Smooth muscle cell (in vitro differentiated cells): ENCODE measurements at regions not wholly inside any gene's neighbourhood (a gene's known extent, or its start where the extent isn't known, plus 50 kb on each side); places are given as distances from the start of the nearest gene placed in this dataset.

Source experiments
- DNase-seq: peaks from one replicate; lab custom pipeline; 2025; ENCODE audit not compliant: unreplicated experiment; lab: John Stamatoyannopoulos, UW
- H2AFZ ChIP-seq: fragments of 200-600 bp; sonication (generic); 2 replicates; pipeline ENCODE4 v1.6.0; 2016; ENCODE audit warnings: antibody characterized with exemption, low read depth, mild to moderate bottlenecking
- H3F3A ChIP-seq: fragments of 200-600 bp; sonication (generic); 2 replicates; pipeline ENCODE4 v1.6.0; 2017; ENCODE audit warnings: antibody characterized with exemption, low read depth
- H3K27ac ChIP-seq: fragments of 200-600 bp; sonication (generic); 2 replicates; pipeline ENCODE4 v1.5.1; 2016; ENCODE audit warnings: low read depth, mild to moderate bottlenecking
- H3K27me3 ChIP-seq: fragments of 200-600 bp; sonication (generic); 2 replicates; pipeline ENCODE4 v1.6.1; 2016; ENCODE audit warnings: low read depth, mild to moderate bottlenecking
- H3K36me3 ChIP-seq: fragments of 200-600 bp; sonication (generic); 2 replicates; pipeline ENCODE4 v1.5.1; 2016; ENCODE audit warnings: low read depth
- H3K4me1 ChIP-seq: fragments of 200-600 bp; sonication (generic); 2 replicates; pipeline ENCODE4 v1.5.1; 2016; ENCODE audit warnings: low read depth
- H3K4me2 ChIP-seq: fragments of 200-600 bp; sonication (generic); 2 replicates; pipeline ENCODE4 v1.6.0; 2016; ENCODE audit warnings: mild to moderate bottlenecking
- H3K4me3 ChIP-seq: fragments of 200-600 bp; sonication (generic); 2 replicates; pipeline ENCODE4 v1.5.1; 2016; ENCODE audit warnings: mild to moderate bottlenecking
- H3K79me2 ChIP-seq: fragments of 200-600 bp; sonication (generic); 2 replicates; pipeline ENCODE4 v1.6.0; 2016; ENCODE audit warnings: low read depth, mild to moderate bottlenecking
- H3K9ac ChIP-seq: fragments of 200-600 bp; sonication (generic); 2 replicates; pipeline ENCODE4 v1.6.0; 2016; ENCODE audit warnings: low read depth
- H3K9me3 ChIP-seq: fragments of 200-600 bp; sonication (generic); replicated peaks from 2 replicates; pipeline ENCODE4 v1.5.1; 2016; ENCODE audit warnings: low read depth
- H4K20me1 ChIP-seq: fragments of 200-600 bp; sonication (generic); 2 replicates; pipeline ENCODE4 v1.6.0; 2016; ENCODE audit warnings: low read depth
- WGBS: methylation state at CpG from one replicate; pipeline ENCODE4 v1.1.7; 2016; ENCODE audit warnings: low lambda C conversion rate; 5-methylcytosine and 5-hydroxymethylcytosine counted together
- TF ChIP-seq, protein P1 (sequence below): fragments of 200-600 bp; sonication (generic); IDR thresholded peaks from 2 replicates; pipeline ENCODE4 v1.5.1; 2017; ENCODE audit warnings: borderline replicate concordance, mild to moderate bottlenecking, antibody characterized with exemption; ENCODE audit not compliant: insufficient read depth, poor library complexity, severe bottlenecking

- H3K79me2 ChIP-seq: no peaks in the 10 kb centered on the region
- TF ChIP-seq, protein P1, sequence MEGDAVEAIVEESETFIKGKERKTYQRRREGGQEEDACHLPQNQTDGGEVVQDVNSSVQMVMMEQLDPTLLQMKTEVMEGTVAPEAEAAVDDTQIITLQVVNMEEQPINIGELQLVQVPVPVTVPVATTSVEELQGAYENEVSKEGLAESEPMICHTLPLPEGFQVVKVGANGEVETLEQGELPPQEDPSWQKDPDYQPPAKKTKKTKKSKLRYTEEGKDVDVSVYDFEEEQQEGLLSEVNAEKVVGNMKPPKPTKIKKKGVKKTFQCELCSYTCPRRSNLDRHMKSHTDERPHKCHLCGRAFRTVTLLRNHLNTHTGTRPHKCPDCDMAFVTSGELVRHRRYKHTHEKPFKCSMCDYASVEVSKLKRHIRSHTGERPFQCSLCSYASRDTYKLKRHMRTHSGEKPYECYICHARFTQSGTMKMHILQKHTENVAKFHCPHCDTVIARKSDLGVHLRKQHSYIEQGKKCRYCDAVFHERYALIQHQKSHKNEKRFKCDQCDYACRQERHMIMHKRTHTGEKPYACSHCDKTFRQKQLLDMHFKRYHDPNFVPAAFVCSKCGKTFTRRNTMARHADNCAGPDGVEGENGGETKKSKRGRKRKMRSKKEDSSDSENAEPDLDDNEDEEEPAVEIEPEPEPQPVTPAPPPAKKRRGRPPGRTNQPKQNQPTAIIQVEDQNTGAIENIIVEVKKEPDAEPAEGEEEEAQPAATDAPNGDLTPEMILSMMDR: peak; percentile 22
- H3K9me3 ChIP-seq: no peaks in the 10 kb centered on the region
- no peak overlapping the region for H3K27ac ChIP-seq
- H3K4me2 ChIP-seq: no peak overlapping the region
- H3K27me3 ChIP-seq: peaks cover 6% of the 10 kb centered on the region
- H3K4me3 ChIP-seq: no peak overlapping the region
- H3K9ac ChIP-seq: no peak overlapping the region
- no peak overlapping the region for H2AFZ ChIP-seq
- no peak for DNase-seq
- no peaks in the 10 kb centered on the region for H3K36me3 ChIP-seq
- no peaks in the 10 kb centered on the region for H3F3A ChIP-seq
- WGBS: 67% methylated on average over 1 of the region's 1 CpG
- H3K4me1 ChIP-seq: peaks cover 5% of the 10 kb centered on the region
- no peaks in the 10 kb centered on the region for H4K20me1 ChIP-seq
Measured at GRCh38 chr12:107448198-107448597, 237.4 kb upstream of the PWP1 start.

- no peak for DNase-seq
- H3K4me2 ChIP-seq: no peak overlapping the region
- H3K9ac ChIP-seq: no peak overlapping the region
- no peaks in the 10 kb centered on the region for H4K20me1 ChIP-seq
- no peaks in the 10 kb centered on the region for H3K36me3 ChIP-seq
- peaks cover 6% of the 10 kb centered on the region for H3K27me3 ChIP-seq
- H3K4me1 ChIP-seq: peaks cover 5% of the 10 kb centered on the region
- TF ChIP-seq, protein P1: no peak
- H3K9me3 ChIP-seq: no peaks in the 10 kb centered on the region
- H3K4me3 ChIP-seq: no peak overlapping the region
- no peaks in the 10 kb centered on the region for H3F3A ChIP-seq
- H2AFZ ChIP-seq: no peak overlapping the region
- no peaks in the 10 kb centered on the region for H3K79me2 ChIP-seq
- no peak overlapping the region for H3K27ac ChIP-seq
- WGBS: 45% methylated on average over 1 of the region's 1 CpG
Measured at GRCh38 chr12:107449891-107450290, 235.7 kb upstream of the PWP1 start.

GRCh38 chr12:107450541-107450940 is 235.1 kb upstream of the PWP1 start:
- Histone ChIP-seq H3K36me3 (no peaks in the 10 kb centered on the region), H3K4me2 (no peak overlapping the region), H3K9me3 (no peaks in the 10 kb centered on the region), H3K27me3 (peaks cover 6% of the 10 kb centered on the region), H4K20me1 (no peaks in the 10 kb centered on the region), H3F3A (no peaks in the 10 kb centered on the region), H3K9ac (no peak overlapping the region), H3K27ac (no peak overlapping the region), H3K4me3 (no peak overlapping the region), H2AFZ (no peak overlapping the region), H3K4me1 (peaks cover 5% of the 10 kb centered on the region), H3K79me2 (no peaks in the 10 kb centered on the region)
- 39% methylated on average over 3 of the region's 3 CpGs for WGBS
- TF ChIP-seq, protein P1: no peak
- no peak for DNase-seq

DNA sequence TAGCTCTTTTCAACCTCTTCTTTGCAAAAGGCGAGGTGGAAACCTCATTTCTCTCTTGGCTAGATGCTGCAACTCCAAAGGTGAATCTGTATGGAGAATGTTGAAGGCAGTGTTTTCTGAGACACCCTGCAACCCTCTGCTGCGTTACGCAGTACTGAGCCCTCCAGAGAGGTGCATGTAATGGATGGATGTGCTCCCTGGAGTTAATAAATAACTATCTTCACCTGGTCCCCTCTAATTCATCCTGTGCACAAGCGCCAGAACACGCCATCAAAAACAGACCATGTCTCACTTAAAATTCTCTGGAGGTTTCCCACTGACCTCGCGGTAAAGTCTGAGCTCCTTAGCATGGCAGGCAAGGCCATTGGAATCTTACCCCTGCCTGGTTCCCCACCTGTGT is 234.4 kb upstream of the PWP1 start:
- peaks cover 6% of the 10 kb centered on the region for H3K27me3 ChIP-seq
- H3K36me3 ChIP-seq: no peaks in the 10 kb centered on the region
- H3K9ac ChIP-seq: no peak overlapping the region
- no peaks in the 10 kb centered on the region for H3F3A ChIP-seq
- no peaks in the 10 kb centered on the region for H3K9me3 ChIP-seq
- H3K4me2 ChIP-seq: no peak overlapping the region
- 94% methylated on average over 7 of the region's 7 CpGs for WGBS
- H2AFZ ChIP-seq: no peak overlapping the region
- no peaks in the 10 kb centered on the region for H3K79me2 ChIP-seq
- H3K4me3 ChIP-seq: no peak overlapping the region
- H3K27ac ChIP-seq: no peak overlapping the region
- H4K20me1 ChIP-seq: no peaks in the 10 kb centered on the region
- no peak for DNase-seq
- TF ChIP-seq, protein P1: no peak
- peaks cover 5% of the 10 kb centered on the region for H3K4me1 ChIP-seq
